ENCODE measurements at regions not wholly inside any gene's neighbourhood (a gene's known extent, or its start where the extent isn't known, plus 50 kb on each side); places are given as distances from the start of the nearest gene placed in this dataset.

DNA sequence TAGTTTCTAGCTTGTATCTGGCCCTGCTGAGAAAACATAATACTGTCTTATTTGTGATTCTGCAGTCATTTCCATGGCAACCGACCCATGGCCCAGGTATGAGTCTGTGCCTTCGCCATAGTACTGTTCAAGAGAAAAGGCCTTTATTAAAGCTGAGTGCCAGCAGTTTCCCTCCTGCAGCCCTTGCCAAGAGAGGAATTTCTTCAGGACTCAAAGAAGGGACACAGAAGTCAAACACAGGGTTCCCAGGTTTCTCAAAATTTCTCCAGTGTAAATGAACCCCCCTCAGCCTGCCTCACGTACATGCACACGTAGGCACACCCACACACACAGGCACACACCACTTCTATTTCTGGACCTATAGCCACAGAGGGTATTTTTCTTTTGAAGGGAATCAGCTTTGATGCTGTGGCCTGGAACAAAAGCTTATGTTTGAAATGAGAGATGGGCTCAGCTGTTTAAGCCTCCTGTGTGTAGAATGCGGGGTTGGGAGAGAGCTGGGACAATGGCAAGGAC is 269.2 kb downstream of the PDCD6IP start:
- no peak overlapping the region for H3K4me3 ChIP-seq
- no peaks in the 10 kb centered on the region for H3K4me1 ChIP-seq (ENCODE audit: low read depth)
- no peaks in the 10 kb centered on the region for H3K36me3 ChIP-seq
- no peak for DNase-seq (ENCODE audit: low read depth in 1 of 2, low spot score in 1 of 2)
- H3K27me3 ChIP-seq = no peaks in the 10 kb centered on the region
- no peak overlapping the region for H3K27ac ChIP-seq
- TF ChIP-seq, protein P1, sequence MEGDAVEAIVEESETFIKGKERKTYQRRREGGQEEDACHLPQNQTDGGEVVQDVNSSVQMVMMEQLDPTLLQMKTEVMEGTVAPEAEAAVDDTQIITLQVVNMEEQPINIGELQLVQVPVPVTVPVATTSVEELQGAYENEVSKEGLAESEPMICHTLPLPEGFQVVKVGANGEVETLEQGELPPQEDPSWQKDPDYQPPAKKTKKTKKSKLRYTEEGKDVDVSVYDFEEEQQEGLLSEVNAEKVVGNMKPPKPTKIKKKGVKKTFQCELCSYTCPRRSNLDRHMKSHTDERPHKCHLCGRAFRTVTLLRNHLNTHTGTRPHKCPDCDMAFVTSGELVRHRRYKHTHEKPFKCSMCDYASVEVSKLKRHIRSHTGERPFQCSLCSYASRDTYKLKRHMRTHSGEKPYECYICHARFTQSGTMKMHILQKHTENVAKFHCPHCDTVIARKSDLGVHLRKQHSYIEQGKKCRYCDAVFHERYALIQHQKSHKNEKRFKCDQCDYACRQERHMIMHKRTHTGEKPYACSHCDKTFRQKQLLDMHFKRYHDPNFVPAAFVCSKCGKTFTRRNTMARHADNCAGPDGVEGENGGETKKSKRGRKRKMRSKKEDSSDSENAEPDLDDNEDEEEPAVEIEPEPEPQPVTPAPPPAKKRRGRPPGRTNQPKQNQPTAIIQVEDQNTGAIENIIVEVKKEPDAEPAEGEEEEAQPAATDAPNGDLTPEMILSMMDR (IDR thresholded peaks at IDR 0.05; ENCODE audit: low read depth, low read length) = no peak
- H3K9me3 ChIP-seq (ENCODE audit: low read depth) = no peaks in the 10 kb centered on the region

DNA sequence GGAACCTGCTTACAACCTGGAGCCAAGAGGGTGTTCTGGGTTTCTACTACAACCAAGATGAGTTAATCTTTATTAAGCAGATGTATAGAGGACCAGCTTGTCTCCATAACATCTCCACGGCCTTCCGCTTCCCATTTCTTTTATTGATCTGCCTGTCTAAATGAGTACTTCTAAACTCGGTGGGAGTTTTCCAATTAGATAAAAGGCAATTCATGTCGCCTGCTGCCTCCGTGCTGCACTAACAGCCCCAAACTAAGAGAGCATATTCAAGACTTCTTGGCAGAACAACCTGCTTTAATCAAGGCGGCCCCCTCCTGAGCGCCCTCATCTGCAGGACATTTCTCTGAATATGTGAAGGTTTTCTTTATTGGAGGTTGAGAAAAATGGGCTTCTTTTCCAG is 270.1 kb downstream of the PDCD6IP start:
- Histone ChIP-seq H3K4me3 (no peak overlapping the region), H3K27me3 (no peaks in the 10 kb centered on the region), H3K9me3 (ENCODE audit: low read depth) (no peaks in the 10 kb centered on the region), H3K4me1 (ENCODE audit: low read depth) (no peaks in the 10 kb centered on the region), H3K27ac (no peak overlapping the region), H3K36me3 (no peaks in the 10 kb centered on the region)
- DNase-seq (ENCODE audit: low read depth in 1 of 2, low spot score in 1 of 2) = no peak
- TF ChIP-seq, protein P1 (IDR thresholded peaks at IDR 0.05; ENCODE audit: low read depth, low read length) = no peak

DNA sequence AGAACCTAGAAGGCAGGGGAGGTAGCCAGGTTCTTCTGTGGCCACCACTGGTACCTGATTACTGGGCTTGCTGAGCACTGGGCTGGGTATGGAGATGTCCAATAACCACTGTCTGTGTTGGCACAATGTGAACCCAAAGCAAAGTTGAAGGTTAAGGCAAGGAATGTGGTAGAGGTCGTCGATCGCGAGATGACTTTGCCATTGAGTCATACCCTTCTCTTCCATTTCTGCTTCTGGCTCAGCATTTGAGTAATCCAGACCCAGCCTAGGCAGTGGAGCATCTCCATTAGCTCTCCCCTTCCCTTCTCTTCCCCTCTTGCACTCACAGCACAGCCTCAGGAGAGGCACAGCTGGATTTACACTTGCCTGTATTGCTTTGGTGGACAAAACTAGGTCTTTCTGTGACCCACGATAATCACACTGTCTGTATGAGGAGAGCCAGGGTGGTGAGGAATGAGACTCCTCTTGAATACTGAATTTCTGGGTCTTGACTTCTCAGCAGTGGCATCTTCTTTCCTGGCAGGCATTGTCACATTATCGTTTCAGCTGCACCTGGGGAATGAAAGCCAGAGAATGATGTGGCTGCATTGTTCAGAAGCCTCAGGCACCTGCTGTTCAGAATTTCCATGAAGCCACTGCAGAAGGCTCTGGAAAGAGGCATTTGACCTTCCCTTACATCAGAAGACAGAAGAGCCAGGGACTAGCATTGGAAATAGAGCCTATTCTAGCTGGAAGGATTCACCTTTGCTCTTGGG is 272.6 kb downstream of the PDCD6IP start:
- TF ChIP-seq, protein P1 (IDR thresholded peaks at IDR 0.05; ENCODE audit: low read depth, low read length) = no peak
- Histone ChIP-seq H3K4me1 (ENCODE audit: low read depth) (no peaks in the 10 kb centered on the region), H3K4me3 (no peak overlapping the region), H3K36me3 (no peaks in the 10 kb centered on the region), H3K27ac (no peak overlapping the region), H3K9me3 (ENCODE audit: low read depth) (no peaks in the 10 kb centered on the region), H3K27me3 (no peaks in the 10 kb centered on the region)
- DNase-seq (ENCODE audit: low read depth in 1 of 2, low spot score in 1 of 2) = no peak

DNA sequence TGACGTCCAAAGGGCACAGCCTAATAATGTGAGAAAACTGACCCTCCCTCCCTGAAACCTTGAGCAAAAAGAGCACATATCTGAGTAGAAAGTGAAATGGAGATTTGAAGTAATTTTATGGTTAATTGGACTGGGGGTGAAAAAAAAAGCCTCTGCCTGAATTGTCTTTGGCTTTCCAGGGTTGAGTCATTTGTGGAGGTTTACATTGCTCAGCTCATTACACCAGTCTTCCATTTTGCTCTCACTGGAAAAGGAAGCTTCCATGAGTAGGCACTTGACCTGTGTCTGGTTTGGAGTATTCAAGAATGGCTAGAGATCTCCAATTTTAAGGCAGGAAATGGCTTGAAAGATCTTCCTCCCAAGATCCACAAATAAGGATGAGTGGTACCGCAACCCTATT is 273.9 kb downstream of the PDCD6IP start:
- Histone ChIP-seq H3K9me3 (ENCODE audit: low read depth) (no peaks in the 10 kb centered on the region), H3K4me3 (no peak overlapping the region), H3K27ac (no peak overlapping the region), H3K36me3 (no peaks in the 10 kb centered on the region), H3K27me3 (no peaks in the 10 kb centered on the region), H3K4me1 (ENCODE audit: low read depth) (no peaks in the 10 kb centered on the region)
- DNase-seq (ENCODE audit: low read depth in 1 of 2, low spot score in 1 of 2) = no peak
- TF ChIP-seq, protein P1 (IDR thresholded peaks at IDR 0.05; ENCODE audit: low read depth, low read length) = no peak

DNA sequence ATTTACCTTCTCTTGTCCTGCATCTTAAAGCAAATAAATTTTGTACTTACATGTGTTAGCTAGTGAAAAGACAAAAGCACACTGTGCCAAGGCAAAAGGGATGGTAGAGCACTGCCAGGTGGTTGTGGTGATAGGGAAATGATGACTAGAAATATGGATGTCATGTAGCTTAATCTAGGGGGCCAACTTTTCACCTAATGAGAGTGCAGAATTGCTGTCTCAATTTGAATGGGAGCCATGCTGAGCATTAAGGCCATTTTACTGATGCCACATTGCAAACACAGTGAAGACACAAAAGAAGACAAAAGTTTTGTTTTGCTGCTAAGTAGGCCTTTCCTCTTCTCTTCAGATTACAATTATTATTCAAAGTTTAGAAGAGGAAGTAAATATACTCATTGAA is 274.7 kb downstream of the PDCD6IP start:
- no peaks in the 10 kb centered on the region for H3K27me3 ChIP-seq
- H3K27ac ChIP-seq = no peak overlapping the region
- DNase-seq (ENCODE audit: low read depth in 1 of 2, low spot score in 1 of 2) = no peak
- H3K4me1 ChIP-seq (ENCODE audit: low read depth) = no peaks in the 10 kb centered on the region
- H3K4me3 ChIP-seq = no peak overlapping the region
- no peaks in the 10 kb centered on the region for H3K9me3 ChIP-seq (ENCODE audit: low read depth)
- H3K36me3 ChIP-seq = no peaks in the 10 kb centered on the region
- TF ChIP-seq, protein P1 (IDR thresholded peaks at IDR 0.05; ENCODE audit: low read depth, low read length) = no peak

Data from cardiac muscle cell (in vitro differentiated cells and primary cell).